ENCODE measurements at regions not wholly inside any gene's neighbourhood (a gene's known extent, or its start where the extent isn't known, plus 50 kb on each side); places are given as distances from the start of the nearest gene placed in this dataset.
A peak's percentile ranks its signal among the peaks of the same experiment; 100 is the strongest.

DNA sequence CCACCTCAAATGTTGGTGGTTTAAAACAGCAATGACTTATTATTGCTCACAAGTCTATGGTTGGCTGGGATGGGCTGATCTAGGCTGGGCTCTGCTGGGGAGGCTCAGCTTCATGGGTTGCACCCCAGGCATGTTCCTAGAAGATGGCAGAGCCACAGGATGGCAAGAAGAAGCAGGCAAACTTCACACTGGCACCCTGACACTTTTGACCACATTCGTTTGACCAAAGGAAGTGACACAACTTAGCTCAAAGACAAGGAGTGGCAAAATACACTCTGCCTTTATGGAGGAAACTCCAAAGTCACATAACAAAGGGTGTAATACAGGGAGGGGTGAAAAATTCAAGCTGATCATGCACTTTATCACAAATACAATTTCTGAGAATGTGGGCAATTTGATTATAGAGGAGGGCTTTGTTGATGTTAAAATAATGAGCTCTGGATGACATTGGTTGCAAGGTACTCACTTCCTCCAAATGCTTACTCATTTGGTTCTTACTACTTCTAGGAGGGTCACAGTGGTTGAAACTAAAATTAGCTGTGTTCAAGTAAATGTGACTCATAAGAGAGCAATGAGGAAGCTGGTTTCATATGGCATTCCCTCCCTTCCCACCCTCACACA lies 249.2 kb upstream of the RPS6KA3 start:
- Mint-ChIP-seq H3K4me1 (ENCODE audit: low read depth, unreplicated experiment) (peaks cover 48% of the 10 kb centered on the region), H3K9me3 (ENCODE audit: low read depth, unreplicated experiment) (no peaks in the 10 kb centered on the region), H3K36me3 (ENCODE audit: insufficient read depth, unreplicated experiment) (no peaks in the 10 kb centered on the region), H3K27me3 (ENCODE audit: unreplicated experiment) (no peaks in the 10 kb centered on the region), H3K27ac (ENCODE audit: unreplicated experiment) (peak overlapping the region; percentile 20), H3K4me3 (ENCODE audit: low read depth, unreplicated experiment) (no peak overlapping the region)
- BruUV-seq (replicated peaks): no TSS peak
- DNase-seq: peak; percentile 22
- CTCF ChIA-PET: interaction anchor here (0.6 to 1.7 kb wide), 7 partner anchors 8 to 1363 kb away, joined by 3 read pairs; no protein-coding TSS in a partner anchor
- intact Hi-C loops (cut with micrococcal nuclease; ENCODE audit: unreplicated experiment): loop anchor here (2.0 to 5.0 kb wide), 2 partner anchors 154 to 263 kb away; no protein-coding TSS in a partner anchor
- TF ChIP-seq, protein P1, sequence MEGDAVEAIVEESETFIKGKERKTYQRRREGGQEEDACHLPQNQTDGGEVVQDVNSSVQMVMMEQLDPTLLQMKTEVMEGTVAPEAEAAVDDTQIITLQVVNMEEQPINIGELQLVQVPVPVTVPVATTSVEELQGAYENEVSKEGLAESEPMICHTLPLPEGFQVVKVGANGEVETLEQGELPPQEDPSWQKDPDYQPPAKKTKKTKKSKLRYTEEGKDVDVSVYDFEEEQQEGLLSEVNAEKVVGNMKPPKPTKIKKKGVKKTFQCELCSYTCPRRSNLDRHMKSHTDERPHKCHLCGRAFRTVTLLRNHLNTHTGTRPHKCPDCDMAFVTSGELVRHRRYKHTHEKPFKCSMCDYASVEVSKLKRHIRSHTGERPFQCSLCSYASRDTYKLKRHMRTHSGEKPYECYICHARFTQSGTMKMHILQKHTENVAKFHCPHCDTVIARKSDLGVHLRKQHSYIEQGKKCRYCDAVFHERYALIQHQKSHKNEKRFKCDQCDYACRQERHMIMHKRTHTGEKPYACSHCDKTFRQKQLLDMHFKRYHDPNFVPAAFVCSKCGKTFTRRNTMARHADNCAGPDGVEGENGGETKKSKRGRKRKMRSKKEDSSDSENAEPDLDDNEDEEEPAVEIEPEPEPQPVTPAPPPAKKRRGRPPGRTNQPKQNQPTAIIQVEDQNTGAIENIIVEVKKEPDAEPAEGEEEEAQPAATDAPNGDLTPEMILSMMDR (IDR thresholded peaks at IDR 0.05; ENCODE audit: unreplicated experiment): no peak

DNA sequence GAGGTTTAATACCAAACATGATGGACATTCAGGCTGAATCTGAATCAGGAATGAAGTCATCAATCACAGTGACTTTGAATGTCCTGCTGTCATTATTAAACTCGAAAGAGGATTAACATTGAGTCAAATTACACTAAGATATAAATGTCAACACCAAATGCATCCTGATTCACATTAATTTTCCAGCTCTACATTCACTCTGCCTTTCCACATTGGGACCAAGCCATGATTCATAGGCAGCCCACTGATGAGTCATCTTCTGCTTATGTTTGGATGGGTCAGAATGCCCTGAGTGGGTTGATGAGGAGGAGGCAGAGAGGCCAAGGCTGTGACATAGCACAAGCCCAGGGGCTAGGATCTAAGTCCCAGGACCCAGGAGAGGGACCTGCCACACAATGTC lies 247.6 kb upstream of the RPS6KA3 start:
- BruUV-seq (replicated peaks): no TSS peak
- peak; percentile 21 for DNase-seq
- intact Hi-C loops (cut with micrococcal nuclease; ENCODE audit: unreplicated experiment): loop anchor here (5.0 kb wide), 1 partner anchor 247 kb away; the partner anchor contains the start of gene RPS6KA3
- H3K27me3 Mint-ChIP-seq (ENCODE audit: unreplicated experiment): no peaks in the 10 kb centered on the region
- TF ChIP-seq, protein P1 (IDR thresholded peaks at IDR 0.05; ENCODE audit: unreplicated experiment): no peak
- H3K9me3 Mint-ChIP-seq (ENCODE audit: low read depth, unreplicated experiment): peaks cover 1% of the 10 kb centered on the region
- H3K36me3 Mint-ChIP-seq (ENCODE audit: insufficient read depth, unreplicated experiment): no peaks in the 10 kb centered on the region
- H3K4me3 Mint-ChIP-seq (ENCODE audit: low read depth, unreplicated experiment): no peak overlapping the region
- CTCF ChIA-PET: interaction anchor here (0.6 kb wide), 1 partner anchor 1458 kb away, joined by 7 read pairs; no protein-coding TSS in a partner anchor
- peaks cover 43% of the 10 kb centered on the region for H3K4me1 Mint-ChIP-seq (ENCODE audit: low read depth, unreplicated experiment)
- peak overlapping the region; percentile 20 for H3K27ac Mint-ChIP-seq (ENCODE audit: unreplicated experiment)

DNA sequence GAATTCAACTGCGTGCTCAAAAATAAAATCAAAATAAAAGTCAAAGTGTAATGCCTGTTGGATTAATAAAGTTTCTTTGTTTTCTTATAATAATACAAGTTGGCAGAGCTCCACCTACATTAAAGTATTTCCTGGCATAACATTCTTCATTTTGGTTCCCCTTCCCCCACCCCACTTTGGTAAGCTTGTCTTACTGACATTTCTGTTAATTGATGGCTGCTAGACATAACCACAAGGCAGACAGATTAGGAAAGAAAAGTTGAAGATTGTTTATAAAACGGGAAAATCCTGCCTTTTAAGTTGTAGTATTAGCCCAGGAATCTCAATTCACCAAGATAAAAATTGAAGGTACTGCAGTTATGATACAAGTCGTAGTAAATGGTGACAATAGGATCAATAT lies 246.5 kb upstream of the RPS6KA3 start:
- CTCF ChIA-PET: interaction anchor here (0.7 kb wide), 1 partner anchor 260 kb away, joined by 6 read pairs; no protein-coding TSS in a partner anchor

DNA sequence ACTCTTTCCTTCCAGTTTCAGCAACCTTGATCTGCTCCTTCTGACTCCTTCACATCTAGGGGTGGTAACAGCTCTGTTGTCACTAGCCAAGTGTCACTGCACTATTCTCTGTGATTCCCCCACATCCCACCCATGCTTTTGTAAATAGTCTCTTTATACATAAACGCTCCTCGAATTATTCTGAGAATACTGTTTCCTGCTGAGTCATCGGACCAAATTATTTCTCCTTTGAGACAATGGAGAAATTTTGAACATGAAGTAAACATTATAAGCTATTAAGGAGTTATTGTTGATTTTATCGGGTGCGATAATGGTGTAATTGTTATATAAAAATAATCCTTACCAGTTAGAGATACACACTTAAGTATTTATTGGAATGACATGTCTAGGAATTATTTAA lies 245.1 kb upstream of the RPS6KA3 start:
- TF ChIP-seq, protein P1 (IDR thresholded peaks at IDR 0.05; ENCODE audit: unreplicated experiment): no peak
- H3K4me3 Mint-ChIP-seq (ENCODE audit: low read depth, unreplicated experiment): no peak overlapping the region
- intact Hi-C loops (cut with micrococcal nuclease; ENCODE audit: unreplicated experiment): loop anchor here (5.0 kb wide), 1 partner anchor 244 kb away; the partner anchor contains the start of gene RPS6KA3
- no TSS peak for BruUV-seq (replicated peaks)
- H3K36me3 Mint-ChIP-seq (ENCODE audit: insufficient read depth, unreplicated experiment): no peaks in the 10 kb centered on the region
- CTCF ChIA-PET: no interaction called here
- no peak overlapping the region for H3K27ac Mint-ChIP-seq (ENCODE audit: unreplicated experiment)
- H3K9me3 Mint-ChIP-seq (ENCODE audit: low read depth, unreplicated experiment): peaks cover 4% of the 10 kb centered on the region
- H3K4me1 Mint-ChIP-seq (ENCODE audit: low read depth, unreplicated experiment): peaks cover 20% of the 10 kb centered on the region
- DNase-seq: no peak
- H3K27me3 Mint-ChIP-seq (ENCODE audit: unreplicated experiment): no peaks in the 10 kb centered on the region

More for the DNA sequence above, 246.5 kb upstream of the RPS6KA3 start:
- TF ChIP-seq, protein P1 (IDR thresholded peaks at IDR 0.05; ENCODE audit: unreplicated experiment): no peak
- DNase-seq: no peak
- Mint-ChIP-seq H3K4me3 (ENCODE audit: low read depth, unreplicated experiment) (no peak overlapping the region), H3K27me3 (ENCODE audit: unreplicated experiment) (no peaks in the 10 kb centered on the region), H3K27ac (ENCODE audit: unreplicated experiment) (peak overlapping the region; percentile 30), H3K36me3 (ENCODE audit: insufficient read depth, unreplicated experiment) (no peaks in the 10 kb centered on the region), H3K4me1 (ENCODE audit: low read depth, unreplicated experiment) (peaks cover 31% of the 10 kb centered on the region), H3K9me3 (ENCODE audit: low read depth, unreplicated experiment) (peaks cover 4% of the 10 kb centered on the region)
- no TSS peak for BruUV-seq (replicated peaks)
- intact Hi-C loops (cut with micrococcal nuclease; ENCODE audit: unreplicated experiment): loop anchor here (5.0 kb wide), 1 partner anchor 246 kb away; the partner anchor contains the start of gene RPS6KA3
